HG03439 (cell line): ENCODE measurements at regions not wholly inside any gene's neighbourhood (a gene's known extent, or its start where the extent isn't known, plus 50 kb on each side); places are given as distances from the start of the nearest gene placed in this dataset.

Source experiments
- ATAC-seq: cut with Tn5 transposase; IDR thresholded peaks from one replicate; pipeline ENCODE4 v1.9.1; 2021; ENCODE audit warnings: mild to moderate bottlenecking, moderate library complexity; ENCODE audit not compliant: unreplicated experiment

- no peak for ATAC-seq
Observed at GRCh38 chr15:26477044-26477443, 295.8 kb downstream of the GABRB3 start.

DNA sequence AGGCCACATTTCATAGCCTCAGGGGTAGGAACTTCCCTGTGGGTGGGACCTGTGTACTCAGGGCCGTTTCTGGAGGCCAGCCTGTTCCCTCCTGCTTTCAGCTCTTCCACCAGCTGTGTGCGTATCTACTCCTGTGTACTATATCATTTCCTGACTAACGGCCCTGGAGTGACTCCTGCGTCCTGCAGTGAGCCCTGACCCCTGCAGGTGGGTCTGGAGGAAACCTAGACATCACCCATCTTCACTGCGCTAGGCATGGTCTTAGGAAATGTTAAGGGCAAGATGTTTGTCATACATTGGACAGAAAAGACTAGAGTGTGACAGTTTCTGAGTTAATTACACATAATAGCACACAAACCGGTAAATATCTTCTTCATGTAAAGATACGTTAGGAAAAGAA lies 297.3 kb downstream of the GABRB3 start:
- no peak for ATAC-seq

DNA sequence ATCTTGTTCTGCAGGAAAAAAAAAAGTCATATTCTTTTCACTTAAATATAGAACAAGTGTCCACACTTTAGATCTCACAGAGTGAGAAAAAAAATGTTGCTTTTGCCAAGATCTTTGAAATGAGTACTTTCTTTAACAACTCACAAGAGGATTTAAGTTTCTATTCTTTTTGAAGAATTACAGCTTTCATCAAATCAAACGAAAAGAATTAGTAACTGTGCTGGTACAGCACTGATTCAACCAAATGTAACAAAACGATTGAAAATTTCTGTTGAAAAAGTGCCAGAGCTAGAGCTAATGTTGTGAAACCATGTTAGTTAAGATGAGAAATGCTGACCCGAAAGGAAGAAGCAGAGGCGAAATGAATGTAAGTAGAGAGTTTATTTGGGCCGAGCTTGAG lies 300.2 kb downstream of the GABRB3 start:
- no peak for ATAC-seq

- no peak for ATAC-seq
Observed at GRCh38 chr15:26461847-26462608, 310.8 kb downstream of the GABRB3 start.

DNA sequence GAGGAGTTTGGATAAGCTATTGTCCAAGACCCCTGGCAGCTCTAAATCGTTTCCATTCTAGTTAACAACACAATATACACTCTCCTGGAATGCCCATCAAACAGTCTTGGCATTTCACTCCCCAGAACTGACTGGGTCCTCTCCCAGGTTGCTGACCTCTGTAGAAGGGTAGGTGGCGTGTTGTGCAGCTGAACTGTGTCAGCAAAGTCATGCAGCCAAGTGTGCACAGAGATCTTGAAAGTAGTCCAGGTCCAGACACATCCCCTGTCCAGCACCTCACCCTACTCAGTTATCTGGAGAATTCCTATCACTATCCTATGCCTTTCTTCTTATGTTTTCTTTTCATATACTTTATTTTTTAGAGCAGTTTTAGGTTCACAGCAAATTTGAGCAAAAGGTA lies 312.7 kb downstream of the GABRB3 start:
- no peak for ATAC-seq

- no peak for ATAC-seq
Observed at GRCh38 chr15:26455828-26456227, 317.0 kb downstream of the GABRB3 start.

- ATAC-seq, result no peak
Observed at GRCh38 chr15:26453914-26454313, 319.0 kb downstream of the GABRB3 start.

DNA sequence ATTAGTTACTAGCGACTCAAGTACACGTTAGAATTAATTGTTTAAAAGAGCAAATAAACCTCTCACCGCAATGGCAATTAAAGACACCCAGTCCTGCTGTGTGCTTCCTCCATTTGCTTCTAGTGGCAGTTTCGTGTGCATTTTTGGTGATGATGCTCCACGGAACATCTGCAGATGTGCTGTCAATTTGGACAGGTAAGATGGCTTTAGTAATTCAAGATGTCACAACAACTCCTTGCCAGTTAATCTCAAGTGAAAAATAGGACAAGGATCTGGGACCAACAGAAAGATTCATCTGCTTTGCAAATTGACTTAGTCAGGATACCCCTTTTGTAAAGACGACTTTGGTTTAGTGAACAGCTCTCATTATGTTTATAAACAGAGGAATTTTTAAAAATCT lies 320.9 kb downstream of the GABRB3 start:
- no peak for ATAC-seq

DNA sequence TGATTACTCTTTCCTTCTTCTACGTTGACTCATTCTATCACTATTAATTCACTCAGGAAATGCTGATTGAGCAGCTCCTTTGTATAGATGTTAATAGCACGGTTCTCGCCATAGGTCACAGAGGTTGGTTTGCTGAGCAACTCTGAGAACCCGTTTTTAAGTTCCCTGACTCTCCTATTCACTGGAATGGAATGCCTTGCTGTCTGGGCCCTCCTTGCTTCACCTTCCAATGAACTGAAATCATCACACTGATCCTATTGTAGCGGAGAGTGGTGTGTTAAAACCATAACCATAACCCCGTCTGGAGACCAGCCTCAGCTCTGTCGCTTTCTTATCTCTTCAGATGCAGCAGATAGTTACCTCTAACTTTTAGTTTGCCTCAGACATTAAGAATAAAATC lies 323.6 kb downstream of the GABRB3 start:
- ATAC-seq, result no peak

DNA sequence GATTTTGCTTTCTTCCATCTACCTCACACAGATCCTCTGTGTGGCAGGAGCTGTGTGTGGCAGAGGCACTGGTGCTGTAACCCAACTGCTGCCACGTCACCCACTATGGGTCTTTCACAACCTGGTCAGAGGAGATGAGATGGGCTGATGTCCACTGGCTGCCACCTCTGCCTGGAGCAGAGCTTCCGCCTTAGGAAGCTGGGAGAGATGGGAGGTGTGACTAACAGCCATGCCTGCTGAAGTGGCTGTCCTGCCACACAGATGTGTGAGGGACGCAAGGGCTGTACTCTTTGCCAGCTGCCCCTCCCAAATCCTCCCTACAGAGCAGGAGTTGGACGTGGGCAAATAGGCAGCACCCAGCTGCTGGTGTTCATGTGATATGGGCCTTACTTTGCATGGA lies 329.5 kb downstream of the GABRB3 start:
- ATAC-seq, result no peak

- no peak for ATAC-seq
Observed at GRCh38 chr15:26442680-26443079, 330.2 kb downstream of the GABRB3 start.

DNA sequence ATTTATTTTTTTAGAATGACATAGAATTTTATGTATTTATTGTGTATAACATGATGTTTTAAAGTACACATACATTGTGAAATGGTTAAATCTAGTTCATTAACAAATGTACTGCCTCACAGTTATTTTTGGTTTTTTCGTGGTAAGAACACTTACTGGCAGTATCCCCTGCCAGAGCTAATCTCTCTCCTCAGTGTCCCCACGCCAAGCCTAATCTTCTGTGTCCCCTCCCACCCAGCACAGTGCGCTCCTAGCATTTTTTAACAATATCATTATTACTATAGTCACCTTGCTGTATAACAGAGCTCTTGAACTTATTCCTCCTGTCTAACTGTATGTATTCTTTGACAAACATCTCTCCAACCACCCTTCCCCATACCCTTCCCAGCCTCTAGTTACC lies 333.2 kb downstream of the GABRB3 start:
- no peak for ATAC-seq

- no peak for ATAC-seq
Observed at GRCh38 chr15:26438718-26439117, 334.1 kb downstream of the GABRB3 start.

DNA sequence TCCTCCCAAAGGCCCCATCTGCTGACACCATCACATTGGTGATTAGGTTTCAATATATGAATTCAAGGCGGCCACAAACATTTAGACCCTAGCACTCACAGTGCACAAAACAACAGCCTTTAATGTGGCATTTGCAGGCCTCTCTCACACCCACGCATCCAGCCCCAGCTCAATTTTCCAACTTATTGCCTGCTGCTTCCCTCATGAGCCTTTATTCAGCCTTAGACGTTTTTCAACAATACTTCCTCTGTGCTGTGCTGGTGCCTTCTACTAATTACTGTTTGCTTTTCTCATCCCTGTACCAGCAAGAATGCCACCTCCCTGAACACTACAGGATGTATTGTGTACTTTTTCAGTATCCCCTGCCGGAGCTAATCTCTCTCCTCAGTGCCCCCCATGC lies 334.6 kb downstream of the GABRB3 start:
- ATAC-seq, result no peak

DNA sequence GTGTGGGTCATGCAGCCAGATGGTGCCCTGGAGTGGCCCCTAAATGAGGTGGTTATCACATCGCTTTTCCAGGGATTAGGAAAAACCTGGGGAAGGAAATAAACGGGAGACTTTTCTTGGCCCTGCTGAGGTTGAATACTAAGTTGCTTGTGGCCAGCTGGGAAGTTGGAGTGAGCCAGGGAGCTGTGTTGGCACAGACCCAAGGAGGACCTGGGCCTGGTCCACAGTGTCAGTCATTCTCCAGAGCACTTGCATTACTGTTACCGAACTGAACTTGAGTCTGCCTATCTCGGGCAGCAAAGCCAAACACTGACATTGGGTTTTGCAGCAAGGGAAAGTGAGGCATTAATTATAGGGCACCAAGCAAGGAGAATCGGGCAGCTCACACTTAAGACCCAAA lies 339.0 kb downstream of the GABRB3 start:
- ATAC-seq, result no peak

GRCh38 chr15:26433060-26433459 lies 339.8 kb downstream of the GABRB3 start:
- ATAC-seq, result no peak

GRCh38 chr15:26421065-26421464 lies 351.8 kb downstream of the GABRB3 start:
- no peak for ATAC-seq

DNA sequence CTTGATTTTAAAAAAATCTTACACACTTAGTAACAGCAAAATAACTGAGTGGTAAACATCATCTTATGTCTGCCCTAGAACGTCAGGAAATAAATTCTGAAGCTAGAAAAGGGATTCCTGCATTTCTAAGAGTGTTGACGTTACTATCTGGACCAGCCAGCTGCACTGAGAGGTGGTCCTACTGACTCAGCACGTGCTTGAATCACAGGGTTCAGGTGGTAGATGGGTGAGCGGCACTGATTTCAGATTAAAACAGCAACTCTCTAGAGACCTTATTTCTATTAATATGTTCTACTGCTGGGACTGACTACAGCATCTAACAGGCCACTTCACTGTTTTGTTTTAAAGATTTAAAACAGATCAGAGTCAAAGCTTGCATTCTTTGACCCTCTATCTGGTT lies 377.2 kb downstream of the GABRB3 start:
- no peak for ATAC-seq

- no peak for ATAC-seq
Observed at GRCh38 chr15:26394801-26395200, 378.1 kb downstream of the GABRB3 start.

- ATAC-seq, result no peak
Observed at GRCh38 chr15:26392956-26393355, 379.9 kb downstream of the GABRB3 start.

GRCh38 chr15:26391567-26392194 lies 381.2 kb downstream of the GABRB3 start:
- no peak for ATAC-seq

DNA sequence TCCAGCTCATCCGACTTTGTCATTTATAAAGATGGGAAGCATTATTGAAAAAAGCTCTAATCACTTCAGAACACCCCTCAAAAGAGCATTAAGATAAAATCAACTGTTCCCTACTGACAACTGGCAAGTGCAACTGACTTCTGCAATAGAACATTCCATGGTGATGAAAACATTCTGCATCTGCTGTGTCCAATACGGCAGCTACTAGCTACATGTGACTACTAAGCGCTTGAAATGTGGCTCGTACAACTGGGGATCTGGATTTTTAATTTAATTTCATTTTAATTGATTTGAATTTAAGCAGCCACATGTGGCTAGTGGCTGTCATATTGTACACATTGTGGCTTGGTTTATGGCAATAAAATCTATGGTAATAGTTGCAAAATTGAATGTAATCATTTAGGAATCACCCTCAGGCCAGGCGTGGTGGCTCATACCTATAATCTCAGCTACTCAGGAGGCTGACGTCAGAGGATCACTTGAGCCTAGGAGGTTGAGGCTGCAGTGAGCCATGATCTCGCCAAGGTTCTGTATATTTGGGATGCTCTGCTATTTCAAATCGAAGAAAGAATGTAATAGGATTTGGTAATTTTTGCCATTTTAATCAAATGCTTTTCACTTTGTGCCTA lies 390.3 kb downstream of the GABRB3 start:
- no peak for ATAC-seq
